Stimulated activated CD4-positive, alpha-beta T cell treated with anti-CD3 and anti-CD28 coated beads, Interleukin-4, amount 100 ng/mL, for 48 hours (primary cell): ENCODE measurements at regions not wholly inside any gene's neighbourhood (a gene's known extent, or its start where the extent isn't known, plus 50 kb on each side); places are given as distances from the start of the nearest gene placed in this dataset.

Experiments
- DNase-seq, 2 donors: peaks; one replicate each; pipeline ENCODE4 v3.0.0-alpha.2; 2020; ENCODE audit warnings: low read depth in 2 of 2

- no peak for DNase-seq
These were observed 113.1 kb upstream of the DOK5 start for GRCh38 chr20:54362283-54362682.

GRCh38 chr20:54364365-54364764 lies 111.0 kb upstream of the DOK5 start:
- DNase-seq = no peak

GRCh38 chr20:54364919-54365318 lies 110.5 kb upstream of the DOK5 start:
- no peak for DNase-seq

- no peak for DNase-seq
These were observed 108.6 kb upstream of the DOK5 start for GRCh38 chr20:54366669-54367344.

- no peak for DNase-seq
These were observed 106.8 kb upstream of the DOK5 start for GRCh38 chr20:54368570-54368969.

- no peak for DNase-seq
These were observed 103.1 kb upstream of the DOK5 start for GRCh38 chr20:54372313-54372712.

GRCh38 chr20:54377992-54378773 lies 97.2 kb upstream of the DOK5 start:
- no peak for DNase-seq

GRCh38 chr20:54379893-54380584 lies 95.4 kb upstream of the DOK5 start:
- DNase-seq = no peak

GRCh38 chr20:54382419-54382818 lies 93.0 kb upstream of the DOK5 start:
- no peak for DNase-seq

GRCh38 chr20:54385746-54386145 lies 89.6 kb upstream of the DOK5 start:
- DNase-seq = no peak

GRCh38 chr20:54389596-54390280 lies 85.7 kb upstream of the DOK5 start:
- DNase-seq = no peak

GRCh38 chr20:54397292-54398140 lies 77.9 kb upstream of the DOK5 start:
- DNase-seq = no peak

GRCh38 chr20:54398814-54399213 lies 76.6 kb upstream of the DOK5 start:
- DNase-seq = no peak

- no peak for DNase-seq
These were observed 69.9 kb upstream of the DOK5 start for GRCh38 chr20:54405540-54405939.

GRCh38 chr20:54407459-54407858 lies 67.9 kb upstream of the DOK5 start:
- no peak for DNase-seq

GRCh38 chr20:54415967-54416366 lies 59.4 kb upstream of the DOK5 start:
- DNase-seq = no peak

- DNase-seq = no peak
These were observed 58.6 kb upstream of the DOK5 start for GRCh38 chr20:54416770-54417169.

- DNase-seq = no peak
These were observed 55.9 kb upstream of the DOK5 start for GRCh38 chr20:54419531-54419930.
